Cardiac fibroblast (primary cell): ENCODE measurements at regions not wholly inside any gene's neighbourhood (a gene's known extent, or its start where the extent isn't known, plus 50 kb on each side); places are given as distances from the start of the nearest gene placed in this dataset.

Source experiments
- DNase-seq, 2 donors: peaks; one replicate each; pipeline versions ENCODE4 v3.0.0 to v3.0.0-alpha.2; 2010; ENCODE audit warnings: low read depth in 2 of 2
- H3K4me3 ChIP-seq, 2 donors: replicated peaks in 1 of 2; 1 replicate in 1 of 2; 2 replicates in 1 of 2; pipeline ENCODE4 v1.5.1; 2011; ENCODE audit warnings: low read depth in 2 of 2, low read length in 2 of 2, mild to moderate bottlenecking in 2 of 2, moderate library complexity in 1 of 2
- TF ChIP-seq, protein P1 (sequence below): IDR thresholded peaks from one replicate; pipeline ENCODE4 v1.5.1; 2011; ENCODE audit warnings: low read depth, mild to moderate bottlenecking, low read length, inconsistent platforms

- DNase-seq: no peak
- no peak overlapping the region for H3K4me3 ChIP-seq
- TF ChIP-seq, protein P1, sequence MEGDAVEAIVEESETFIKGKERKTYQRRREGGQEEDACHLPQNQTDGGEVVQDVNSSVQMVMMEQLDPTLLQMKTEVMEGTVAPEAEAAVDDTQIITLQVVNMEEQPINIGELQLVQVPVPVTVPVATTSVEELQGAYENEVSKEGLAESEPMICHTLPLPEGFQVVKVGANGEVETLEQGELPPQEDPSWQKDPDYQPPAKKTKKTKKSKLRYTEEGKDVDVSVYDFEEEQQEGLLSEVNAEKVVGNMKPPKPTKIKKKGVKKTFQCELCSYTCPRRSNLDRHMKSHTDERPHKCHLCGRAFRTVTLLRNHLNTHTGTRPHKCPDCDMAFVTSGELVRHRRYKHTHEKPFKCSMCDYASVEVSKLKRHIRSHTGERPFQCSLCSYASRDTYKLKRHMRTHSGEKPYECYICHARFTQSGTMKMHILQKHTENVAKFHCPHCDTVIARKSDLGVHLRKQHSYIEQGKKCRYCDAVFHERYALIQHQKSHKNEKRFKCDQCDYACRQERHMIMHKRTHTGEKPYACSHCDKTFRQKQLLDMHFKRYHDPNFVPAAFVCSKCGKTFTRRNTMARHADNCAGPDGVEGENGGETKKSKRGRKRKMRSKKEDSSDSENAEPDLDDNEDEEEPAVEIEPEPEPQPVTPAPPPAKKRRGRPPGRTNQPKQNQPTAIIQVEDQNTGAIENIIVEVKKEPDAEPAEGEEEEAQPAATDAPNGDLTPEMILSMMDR: no peak
Observed at GRCh38 chr1:189141056-189141455, 1336.6 kb downstream of the BRINP3 start.

DNA sequence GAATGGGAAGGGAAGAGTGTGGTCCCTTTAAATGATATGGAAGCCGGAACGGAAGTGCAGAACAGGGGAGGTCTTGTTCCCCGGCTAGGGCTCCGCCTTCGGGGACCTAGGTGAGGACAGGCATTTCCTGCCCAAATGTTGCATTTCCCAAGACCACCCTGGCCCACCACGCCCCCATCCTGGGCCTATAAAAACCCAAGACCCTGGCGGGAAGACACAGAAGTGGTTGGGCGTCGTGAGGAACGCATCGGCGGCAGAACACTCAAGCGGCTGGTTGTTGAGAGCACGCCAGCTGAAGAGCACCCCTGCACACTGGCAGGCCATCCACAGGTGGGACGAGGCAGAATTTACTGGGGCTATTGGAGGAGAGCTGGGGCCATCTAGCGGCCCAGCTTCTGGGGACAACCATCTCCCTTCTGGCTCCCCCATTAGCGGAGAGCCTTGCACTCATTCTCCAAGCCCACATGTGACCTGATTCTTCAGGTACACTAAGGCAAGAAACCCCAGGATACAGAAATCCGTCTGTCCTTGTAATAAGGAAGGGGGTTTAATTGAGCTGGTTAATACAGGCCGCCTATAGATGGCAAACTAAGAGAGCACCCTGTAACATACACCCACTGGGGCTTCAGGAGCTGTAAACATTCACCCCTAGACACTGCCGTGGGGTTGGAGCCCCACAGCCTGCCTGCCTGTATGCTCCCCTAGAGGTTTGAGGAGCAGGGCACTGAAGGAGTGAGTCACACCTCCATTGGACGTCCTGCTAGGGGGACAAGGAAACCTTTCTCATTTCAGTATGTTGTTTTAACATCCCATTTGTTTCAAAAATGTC is 1327.9 kb downstream of the BRINP3 start:
- TF ChIP-seq, protein P1: no peak
- DNase-seq: no peak
- no peak overlapping the region for H3K4me3 ChIP-seq

GRCh38 chr1:189150624-189151023 is 1327.0 kb downstream of the BRINP3 start:
- no peak overlapping the region for H3K4me3 ChIP-seq
- TF ChIP-seq, protein P1: no peak
- DNase-seq: no peak

DNA sequence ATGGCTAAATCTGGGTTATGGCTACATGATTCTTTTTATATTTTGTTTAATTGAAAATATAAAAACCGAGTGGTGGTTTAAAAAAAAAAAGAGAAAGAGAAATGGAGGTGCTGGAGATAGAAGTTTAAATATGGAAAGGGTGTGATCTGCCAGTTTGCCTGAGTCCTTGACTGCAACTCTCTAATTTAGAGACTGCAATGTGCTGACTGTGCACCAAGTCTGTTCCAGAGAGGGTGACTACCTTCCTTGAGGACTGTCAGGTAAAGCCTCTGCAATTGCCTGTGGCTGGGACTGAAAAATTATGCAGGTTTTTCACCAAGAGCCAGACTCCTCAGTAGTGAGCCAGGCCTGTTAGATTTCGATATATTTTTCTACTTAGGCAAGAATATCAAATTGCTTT is 1326.3 kb downstream of the BRINP3 start:
- DNase-seq: no peak
- TF ChIP-seq, protein P1: no peak
- H3K4me3 ChIP-seq: no peak overlapping the region

GRCh38 chr1:189152685-189153084 is 1325.0 kb downstream of the BRINP3 start:
- DNase-seq: no peak
- no peak overlapping the region for H3K4me3 ChIP-seq
- TF ChIP-seq, protein P1: no peak

GRCh38 chr1:189158155-189158554 is 1319.5 kb downstream of the BRINP3 start:
- TF ChIP-seq, protein P1: no peak
- no peak for DNase-seq
- H3K4me3 ChIP-seq: no peak overlapping the region
